SK-N-SH (cell line): ENCODE measurements at regions not wholly inside any gene's neighbourhood (a gene's known extent, or its start where the extent isn't known, plus 50 kb on each side); places are given as distances from the start of the nearest gene placed in this dataset.

ENCODE experiments used
- FOXM1 ChIP-seq: IDR thresholded peaks from 2 replicates; pipeline ENCODE4 v1.4.0; 2012; ENCODE audit warnings: low read depth, mild to moderate bottlenecking
- JUND ChIP-seq: IDR thresholded peaks from 2 replicates; pipeline ENCODE4 v1.4.0; 2012
- SIN3A ChIP-seq: IDR thresholded peaks from 2 replicates; pipeline ENCODE4 v1.6.1; 2012; ENCODE audit warnings: low read depth, mild to moderate bottlenecking, low read length, moderate library complexity, borderline replicate concordance
- TAF1 ChIP-seq: IDR thresholded peaks from 2 replicates; pipeline ENCODE4 v1.6.1; 2012; ENCODE audit warnings: low read depth, mild to moderate bottlenecking, low read length, moderate library complexity, borderline replicate concordance
- YY1 ChIP-seq: IDR thresholded peaks from 2 replicates; pipeline ENCODE4 v1.4.0; 2012; ENCODE audit warnings: low read depth, mild to moderate bottlenecking
- TF ChIP-seq, protein P1 (sequence below): IDR thresholded peaks from 2 replicates; pipeline ENCODE4 v1.4.0; 2012; ENCODE audit warnings: low read depth, borderline replicate concordance
- TF ChIP-seq, protein P2 (sequence below): fragments of 200-600 bp; sonication (generic); IDR thresholded peaks from 2 replicates; pipeline ENCODE4 v1.6.1; 2017; ENCODE audit warnings: antibody characterized with exemption, mild to moderate bottlenecking, moderate library complexity

- TF ChIP-seq, protein P1, sequence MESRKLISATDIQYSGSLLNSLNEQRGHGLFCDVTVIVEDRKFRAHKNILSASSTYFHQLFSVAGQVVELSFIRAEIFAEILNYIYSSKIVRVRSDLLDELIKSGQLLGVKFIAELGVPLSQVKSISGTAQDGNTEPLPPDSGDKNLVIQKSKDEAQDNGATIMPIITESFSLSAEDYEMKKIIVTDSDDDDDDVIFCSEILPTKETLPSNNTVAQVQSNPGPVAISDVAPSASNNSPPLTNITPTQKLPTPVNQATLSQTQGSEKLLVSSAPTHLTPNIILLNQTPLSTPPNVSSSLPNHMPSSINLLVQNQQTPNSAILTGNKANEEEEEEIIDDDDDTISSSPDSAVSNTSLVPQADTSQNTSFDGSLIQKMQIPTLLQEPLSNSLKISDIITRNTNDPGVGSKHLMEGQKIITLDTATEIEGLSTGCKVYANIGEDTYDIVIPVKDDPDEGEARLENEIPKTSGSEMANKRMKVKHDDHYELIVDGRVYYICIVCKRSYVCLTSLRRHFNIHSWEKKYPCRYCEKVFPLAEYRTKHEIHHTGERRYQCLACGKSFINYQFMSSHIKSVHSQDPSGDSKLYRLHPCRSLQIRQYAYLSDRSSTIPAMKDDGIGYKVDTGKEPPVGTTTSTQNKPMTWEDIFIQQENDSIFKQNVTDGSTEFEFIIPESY = no peak
- TF ChIP-seq, protein P2, sequence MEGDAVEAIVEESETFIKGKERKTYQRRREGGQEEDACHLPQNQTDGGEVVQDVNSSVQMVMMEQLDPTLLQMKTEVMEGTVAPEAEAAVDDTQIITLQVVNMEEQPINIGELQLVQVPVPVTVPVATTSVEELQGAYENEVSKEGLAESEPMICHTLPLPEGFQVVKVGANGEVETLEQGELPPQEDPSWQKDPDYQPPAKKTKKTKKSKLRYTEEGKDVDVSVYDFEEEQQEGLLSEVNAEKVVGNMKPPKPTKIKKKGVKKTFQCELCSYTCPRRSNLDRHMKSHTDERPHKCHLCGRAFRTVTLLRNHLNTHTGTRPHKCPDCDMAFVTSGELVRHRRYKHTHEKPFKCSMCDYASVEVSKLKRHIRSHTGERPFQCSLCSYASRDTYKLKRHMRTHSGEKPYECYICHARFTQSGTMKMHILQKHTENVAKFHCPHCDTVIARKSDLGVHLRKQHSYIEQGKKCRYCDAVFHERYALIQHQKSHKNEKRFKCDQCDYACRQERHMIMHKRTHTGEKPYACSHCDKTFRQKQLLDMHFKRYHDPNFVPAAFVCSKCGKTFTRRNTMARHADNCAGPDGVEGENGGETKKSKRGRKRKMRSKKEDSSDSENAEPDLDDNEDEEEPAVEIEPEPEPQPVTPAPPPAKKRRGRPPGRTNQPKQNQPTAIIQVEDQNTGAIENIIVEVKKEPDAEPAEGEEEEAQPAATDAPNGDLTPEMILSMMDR = no peak
- TF ChIP-seq SIN3A = no peak
- TF ChIP-seq JUND = no peak
- no peak for TF ChIP-seq YY1
- TF ChIP-seq FOXM1 = no peak
- TF ChIP-seq TAF1 = no peak
Observed at GRCh38 chr15:49752517-49752916, 131.7 kb downstream of the DTWD1 start.
